ACC112 (cell line): ENCODE measurements at regions not wholly inside any gene's neighbourhood (a gene's known extent, or its start where the extent isn't known, plus 50 kb on each side); places are given as distances from the start of the nearest gene placed in this dataset.
A peak's percentile ranks its signal among the peaks of the same experiment; 100 is the strongest.
"Not testable (repeated sequence)": the region's sequence is repeated elsewhere in the genome, so short reads cannot be mapped to it uniquely, and the experiment has no call there.

Experiments
- H2AFZ ChIP-seq: fragments of 200-600 bp; sonication (generic); one replicate; pipeline ENCODE4 v1.6.0; 2017; ENCODE audit warnings: antibody characterized with exemption, low read length; ENCODE audit not compliant: unreplicated experiment
- H3K27ac ChIP-seq: fragments of 200-600 bp; sonication (generic); 2 replicates; pipeline ENCODE4 v1.5.1; 2014; ENCODE audit warnings: low read depth, mild to moderate bottlenecking, antibody characterized with exemption, low read length, moderate library complexity
- H3K27me3 ChIP-seq: fragments of 200-600 bp; sonication (generic); 2 replicates; pipeline ENCODE4 v1.6.1; 2014; ENCODE audit warnings: mild to moderate bottlenecking, antibody characterized with exemption, low read length, moderate library complexity, mixed read lengths; ENCODE audit not compliant: insufficient read depth
- H3K36me3 ChIP-seq: fragments of 200-600 bp; sonication (generic); 2 replicates; pipeline ENCODE4 v1.6.1; 2016; ENCODE audit warnings: mild to moderate bottlenecking, antibody characterized with exemption, low read length, moderate library complexity, mixed read lengths; ENCODE audit not compliant: insufficient read depth
- H3K4me1 ChIP-seq: fragments of 200-600 bp; sonication (generic); one replicate; pipeline ENCODE4 v1.6.1; 2016; ENCODE audit warnings: low read length, mixed read lengths; ENCODE audit not compliant: insufficient read depth, unreplicated experiment, control insufficient read depth
- H3K4me3 ChIP-seq: fragments of 200-600 bp; sonication (generic); 2 replicates; pipeline ENCODE4 v1.5.1; 2014; ENCODE audit warnings: mild to moderate bottlenecking, low read depth, low read length
- H3K79me2 ChIP-seq: fragments of 200-600 bp; sonication (generic); one replicate; pipeline ENCODE4 v1.6.0; 2016; ENCODE audit warnings: low read length; ENCODE audit not compliant: control insufficient read depth, unreplicated experiment, insufficient read depth

DNA sequence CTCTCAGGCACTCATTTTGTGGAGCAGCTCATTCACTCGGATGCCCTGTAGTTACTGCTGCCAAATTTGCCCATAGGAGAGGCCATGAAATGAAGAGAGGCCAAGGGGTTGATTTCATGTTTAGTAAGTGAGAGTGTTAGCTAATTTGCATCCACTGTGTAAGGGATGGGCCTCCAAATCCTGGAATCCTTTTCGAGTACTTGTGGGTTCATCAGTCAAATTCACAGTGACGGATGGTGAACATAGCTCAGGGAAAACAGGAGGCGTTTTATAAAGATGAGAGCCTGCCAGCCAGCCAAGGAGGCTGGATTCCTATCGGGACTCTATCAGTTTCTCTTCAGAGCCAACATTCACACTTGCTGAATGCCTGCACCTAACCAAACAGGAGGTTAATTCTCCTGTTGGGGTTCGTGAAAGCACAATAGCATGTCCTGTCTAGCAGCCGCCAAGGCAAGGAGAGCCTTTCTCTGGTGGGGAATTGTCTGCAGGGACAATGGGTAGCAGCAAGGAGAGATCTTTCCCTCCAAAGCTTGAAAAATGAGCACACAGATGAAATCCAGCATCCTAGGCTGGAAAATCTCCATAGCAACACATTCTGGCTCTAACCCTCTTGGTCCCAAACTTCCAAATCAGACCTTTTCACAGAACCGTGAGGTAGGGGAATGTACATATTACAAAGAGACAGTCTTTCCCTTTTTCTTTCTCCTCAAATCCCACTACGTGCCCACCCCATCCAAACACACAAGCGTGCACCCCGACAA, 231.4 kb upstream of the ECI2 start:
- no peak overlapping the region for H3K27ac ChIP-seq
- peaks cover 30% of the 10 kb centered on the region for H3K4me1 ChIP-seq
- H3K79me2 ChIP-seq = no peaks in the 10 kb centered on the region
- H3K27me3 ChIP-seq = no peaks in the 10 kb centered on the region
- H3K4me3 ChIP-seq = no peak overlapping the region
- H2AFZ ChIP-seq = no peak overlapping the region
- H3K36me3 ChIP-seq = no peaks in the 10 kb centered on the region

DNA sequence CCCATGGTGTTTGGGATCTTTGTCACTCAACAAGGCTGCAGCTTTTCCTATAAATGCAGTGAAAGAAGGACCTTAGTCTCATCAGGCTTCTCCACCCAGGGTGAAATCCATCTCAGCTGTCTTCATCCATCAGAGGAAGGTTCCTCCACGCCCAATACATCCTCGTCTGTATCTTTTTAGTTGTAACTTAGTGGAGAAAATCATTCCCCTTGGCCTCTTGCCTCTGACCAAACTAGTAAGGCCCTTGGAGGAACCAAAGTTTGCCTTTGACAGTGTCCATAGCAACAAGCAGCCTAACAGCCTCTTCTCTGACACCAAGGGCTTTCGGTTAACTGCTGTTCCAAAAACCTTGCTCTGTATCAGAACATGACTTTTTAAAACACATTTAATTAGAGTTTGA, 230.3 kb upstream of the ECI2 start:
- Histone ChIP-seq H3K27ac (no peak overlapping the region), H2AFZ (no peak overlapping the region), H3K4me3 (no peak overlapping the region), H3K4me1 (peaks cover 19% of the 10 kb centered on the region), H3K36me3 (no peaks in the 10 kb centered on the region), H3K27me3 (no peaks in the 10 kb centered on the region), H3K79me2 (no peaks in the 10 kb centered on the region)

DNA sequence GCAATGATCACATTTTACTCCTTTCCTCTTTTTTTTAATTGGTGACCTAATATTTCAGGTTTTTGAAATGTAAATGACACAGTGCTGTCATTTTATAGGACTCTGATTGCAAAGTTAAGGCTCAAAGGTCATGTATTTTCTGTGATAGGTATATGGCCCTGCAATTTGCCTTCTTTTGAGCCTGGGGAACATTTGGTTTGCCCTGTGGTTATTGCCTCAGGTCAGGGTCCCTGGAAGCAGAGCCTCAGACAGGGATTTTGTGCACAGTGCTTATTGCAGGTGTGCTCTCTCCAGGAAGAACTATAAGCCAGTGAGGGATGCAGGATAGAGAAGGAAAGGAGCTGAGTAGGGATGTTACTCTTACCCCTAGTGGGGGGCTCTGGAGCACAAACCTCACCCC, 229.3 kb upstream of the ECI2 start:
- Histone ChIP-seq H3K79me2 (no peaks in the 10 kb centered on the region), H2AFZ (no peak overlapping the region), H3K27ac (no peak overlapping the region), H3K4me3 (no peak overlapping the region), H3K27me3 (no peaks in the 10 kb centered on the region), H3K36me3 (no peaks in the 10 kb centered on the region), H3K4me1 (peaks cover 19% of the 10 kb centered on the region)

DNA sequence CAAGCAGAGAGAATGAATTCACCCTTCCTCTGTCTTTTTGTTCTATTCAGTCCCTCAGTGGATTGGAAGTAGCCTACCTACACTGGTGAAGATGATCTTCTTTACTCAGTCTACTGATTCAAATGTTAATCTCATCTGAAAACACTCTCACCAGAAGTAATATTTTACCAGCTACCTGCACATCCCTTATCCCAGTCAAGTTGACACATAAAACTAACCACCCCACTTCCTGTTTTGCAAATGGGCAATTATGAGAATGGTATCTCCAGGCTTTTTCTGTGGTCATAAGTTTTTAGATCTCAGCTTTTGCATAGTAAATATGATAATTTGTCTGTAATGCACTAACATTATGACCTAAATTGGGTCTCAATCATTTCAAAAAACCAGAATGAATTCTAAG, 228.8 kb upstream of the ECI2 start:
- H3K36me3 ChIP-seq = no peaks in the 10 kb centered on the region
- no peaks in the 10 kb centered on the region for H3K79me2 ChIP-seq
- H3K4me3 ChIP-seq = no peak overlapping the region
- no peak overlapping the region for H2AFZ ChIP-seq
- H3K27ac ChIP-seq = no peak overlapping the region
- H3K27me3 ChIP-seq = no peaks in the 10 kb centered on the region
- peaks cover 19% of the 10 kb centered on the region for H3K4me1 ChIP-seq

DNA sequence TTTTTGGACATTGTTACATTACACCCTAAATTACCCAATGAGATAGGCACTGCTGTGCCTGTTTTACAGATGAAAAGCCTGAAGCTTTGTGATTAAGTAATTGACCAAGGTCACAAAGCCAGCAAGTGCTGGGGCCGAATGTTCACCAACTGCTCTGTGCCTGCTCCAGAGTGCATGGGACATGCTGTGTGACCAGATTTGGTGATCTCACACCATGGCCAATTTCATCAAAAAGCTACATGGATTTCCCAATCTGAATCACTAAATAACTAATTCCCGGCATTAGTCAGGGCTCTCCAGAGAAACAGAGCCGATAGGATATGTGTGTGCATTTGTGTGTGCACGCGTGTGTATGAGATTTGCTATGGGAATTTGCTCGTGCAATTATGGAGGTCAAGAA, 228.3 kb upstream of the ECI2 start:
- Histone ChIP-seq H3K79me2 (no peaks in the 10 kb centered on the region), H2AFZ (no peak overlapping the region), H3K4me1 (peaks cover 17% of the 10 kb centered on the region), H3K36me3 (no peaks in the 10 kb centered on the region), H3K27me3 (no peaks in the 10 kb centered on the region), H3K27ac (no peak overlapping the region), H3K4me3 (no peak overlapping the region)

DNA sequence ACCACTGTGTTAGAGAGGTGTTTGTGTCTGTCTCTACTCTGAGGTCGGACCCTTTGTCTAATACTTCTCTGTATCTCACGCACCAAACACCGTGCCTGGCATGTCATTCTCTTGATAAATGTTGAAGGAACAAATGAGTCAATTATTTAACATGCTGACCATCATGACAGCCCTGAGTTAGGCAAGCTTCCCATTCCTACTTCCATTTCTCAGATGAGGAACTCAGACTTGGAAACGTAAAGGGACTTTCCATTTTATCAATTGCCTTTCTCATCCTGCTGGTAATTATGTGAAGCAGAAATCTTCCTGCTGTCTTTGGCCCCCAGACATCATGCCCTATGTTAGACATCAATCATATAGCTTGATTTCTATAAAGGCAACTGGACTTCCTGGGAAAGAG, 227.0 kb upstream of the ECI2 start:
- Histone ChIP-seq H3K4me1 (peaks cover 18% of the 10 kb centered on the region), H3K27me3 (no peaks in the 10 kb centered on the region), H3K36me3 (no peaks in the 10 kb centered on the region), H3K4me3 (no peak overlapping the region), H3K27ac (no peak overlapping the region), H3K79me2 (no peaks in the 10 kb centered on the region), H2AFZ (no peak overlapping the region)

DNA sequence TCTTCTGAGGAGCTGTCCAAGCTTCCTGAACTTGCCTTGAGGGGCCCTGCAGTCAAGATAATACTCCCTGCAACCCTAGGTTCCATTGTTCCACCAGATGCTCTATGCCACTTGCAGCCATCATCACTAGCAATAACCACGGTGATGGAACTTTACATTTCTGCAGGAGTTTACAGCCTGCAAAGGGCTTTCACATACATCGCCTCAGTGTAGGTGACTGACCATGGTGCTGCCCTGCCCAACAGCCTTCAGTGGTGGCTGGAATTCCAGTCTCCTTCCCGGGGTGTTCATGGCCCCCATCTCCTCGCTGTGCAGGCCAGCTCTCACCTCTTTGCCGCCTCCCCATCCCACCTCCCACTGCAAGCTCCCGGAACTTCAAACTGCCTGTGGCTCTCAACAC, 225.5 kb upstream of the ECI2 start:
- Histone ChIP-seq H3K79me2 (no peaks in the 10 kb centered on the region), H3K4me1 (peaks cover 18% of the 10 kb centered on the region), H3K27ac (no peak overlapping the region), H3K4me3 (no peak overlapping the region), H3K27me3 (no peaks in the 10 kb centered on the region), H2AFZ (no peak overlapping the region), H3K36me3 (no peaks in the 10 kb centered on the region)

DNA sequence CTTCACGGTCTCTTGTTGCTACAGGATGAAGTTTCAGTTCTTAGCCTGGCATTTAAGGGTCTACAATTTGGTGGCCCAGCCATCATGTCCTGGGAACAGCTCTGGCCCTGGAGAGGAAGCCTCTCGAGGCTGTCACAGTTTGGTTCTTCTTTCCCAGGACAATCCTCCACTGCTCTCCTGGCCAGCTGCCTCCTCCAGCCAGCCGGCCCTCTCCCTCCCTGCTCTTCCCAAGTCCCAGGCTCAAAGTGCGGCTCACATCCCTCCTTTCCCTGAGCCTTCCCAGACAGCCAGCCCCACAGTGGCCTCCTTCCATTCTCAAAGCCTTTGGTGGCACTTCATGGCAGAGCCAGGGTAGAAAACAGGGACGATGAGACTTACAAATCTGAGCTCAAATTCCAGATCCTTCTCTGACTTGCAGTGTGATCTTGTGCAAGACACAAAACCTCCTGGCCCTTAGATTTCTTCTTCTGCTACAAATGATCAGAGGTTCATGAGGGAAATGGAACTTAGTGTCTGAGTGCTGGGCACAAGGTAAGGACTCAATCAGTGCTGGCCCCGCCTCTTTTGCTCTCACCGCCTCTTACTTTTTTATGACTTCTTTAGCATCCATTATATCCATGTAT, 223.8 kb upstream of the ECI2 start:
- H2AFZ ChIP-seq = no peak overlapping the region
- peak overlapping the region; percentile 46 for H3K4me3 ChIP-seq

DNA sequence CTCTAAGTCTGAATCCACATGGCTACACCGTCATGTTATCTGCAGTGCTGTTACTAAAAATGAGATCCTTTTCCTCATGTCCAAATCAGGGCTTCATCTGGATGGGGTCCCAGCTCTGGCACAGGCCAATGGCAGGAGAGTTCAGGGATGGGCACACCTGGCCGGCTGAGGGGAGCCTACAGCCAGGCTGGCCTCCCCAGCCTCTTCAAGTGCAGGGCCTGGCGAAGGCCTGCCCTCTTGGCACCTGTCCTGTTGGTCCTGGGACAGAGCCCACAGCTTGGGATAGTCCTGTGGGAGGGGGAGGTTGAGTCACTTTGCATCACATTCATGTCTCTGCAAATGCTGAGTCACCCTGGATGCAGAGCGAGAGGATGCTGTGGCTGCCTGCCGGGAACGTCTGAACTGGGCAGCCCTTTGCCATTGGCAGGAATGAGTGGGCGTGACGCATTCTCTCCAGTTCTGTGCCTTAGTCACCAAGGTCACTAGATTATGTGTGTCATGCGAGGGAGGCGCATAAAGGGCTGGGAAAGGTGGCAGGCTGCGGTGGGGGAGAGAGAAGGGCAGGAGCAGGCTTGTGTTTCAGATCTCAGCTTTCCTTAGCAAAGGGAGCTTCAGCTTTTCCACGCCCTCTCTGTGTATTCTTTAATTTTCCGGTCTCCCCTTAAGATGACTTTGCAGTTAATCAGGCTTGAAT, 223.2 kb upstream of the ECI2 start:
- no peaks in the 10 kb centered on the region for H3K27me3 ChIP-seq
- H3K79me2 ChIP-seq = no peaks in the 10 kb centered on the region
- H2AFZ ChIP-seq = no peak overlapping the region
- H3K27ac ChIP-seq = peak overlapping the region; percentile 96
- peak overlapping the region; percentile 46 for H3K4me3 ChIP-seq
- peaks cover 36% of the 10 kb centered on the region for H3K4me1 ChIP-seq
- no peaks in the 10 kb centered on the region for H3K36me3 ChIP-seq

More for the DNA sequence above, 223.8 kb upstream of the ECI2 start:
- H3K79me2 ChIP-seq = no peaks in the 10 kb centered on the region
- H3K27me3 ChIP-seq = no peaks in the 10 kb centered on the region
- peaks cover 31% of the 10 kb centered on the region for H3K4me1 ChIP-seq
- H3K36me3 ChIP-seq = no peaks in the 10 kb centered on the region
- peak overlapping the region; percentile 96 for H3K27ac ChIP-seq

DNA sequence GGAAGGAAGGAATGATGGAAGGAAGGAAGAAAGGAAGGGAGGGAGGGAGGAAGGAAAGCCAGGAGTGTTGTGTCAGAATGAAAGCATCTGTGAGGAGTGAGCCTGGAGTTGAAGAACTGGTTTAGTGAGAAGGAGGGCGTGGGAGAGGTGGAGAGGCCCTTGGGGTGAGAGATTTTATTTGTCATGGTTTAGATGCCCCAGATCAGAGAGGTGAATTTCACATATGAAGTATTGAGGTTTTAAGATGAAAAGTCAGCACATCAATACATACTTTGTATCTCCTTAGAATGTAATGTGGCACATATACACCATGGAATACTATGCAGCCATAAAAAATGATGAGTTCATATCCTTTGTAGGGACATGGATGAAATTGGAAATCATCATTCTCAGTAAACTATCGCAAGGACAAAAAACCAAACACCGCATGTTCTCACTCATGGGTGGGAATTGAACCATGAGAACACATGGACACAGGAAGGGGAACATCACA, 222.3 kb upstream of the ECI2 start:
- not testable (repeated sequence) for H3K79me2 ChIP-seq, H2AFZ ChIP-seq, H3K27me3 ChIP-seq, H3K4me3 ChIP-seq, H3K36me3 ChIP-seq
- Histone ChIP-seq H3K4me1 (peaks cover 36% of the 10 kb centered on the region), H3K27ac (peak overlapping the region; percentile 95; the same call in 1 of the 2 replicates)
